HG02885 (cell line): ENCODE measurements at regions not wholly inside any gene's neighbourhood (a gene's known extent, or its start where the extent isn't known, plus 50 kb on each side); places are given as distances from the start of the nearest gene placed in this dataset.
"Not testable (repeated sequence)": the region's sequence is repeated elsewhere in the genome, so short reads cannot be mapped to it uniquely, and the experiment has no call there.

Source experiments
- ATAC-seq: cut with Tn5 transposase; IDR thresholded peaks from one replicate; pipeline ENCODE4 v1.9.1; 2021; ENCODE audit warnings: mild to moderate bottlenecking; ENCODE audit not compliant: unreplicated experiment, poor library complexity

DNA sequence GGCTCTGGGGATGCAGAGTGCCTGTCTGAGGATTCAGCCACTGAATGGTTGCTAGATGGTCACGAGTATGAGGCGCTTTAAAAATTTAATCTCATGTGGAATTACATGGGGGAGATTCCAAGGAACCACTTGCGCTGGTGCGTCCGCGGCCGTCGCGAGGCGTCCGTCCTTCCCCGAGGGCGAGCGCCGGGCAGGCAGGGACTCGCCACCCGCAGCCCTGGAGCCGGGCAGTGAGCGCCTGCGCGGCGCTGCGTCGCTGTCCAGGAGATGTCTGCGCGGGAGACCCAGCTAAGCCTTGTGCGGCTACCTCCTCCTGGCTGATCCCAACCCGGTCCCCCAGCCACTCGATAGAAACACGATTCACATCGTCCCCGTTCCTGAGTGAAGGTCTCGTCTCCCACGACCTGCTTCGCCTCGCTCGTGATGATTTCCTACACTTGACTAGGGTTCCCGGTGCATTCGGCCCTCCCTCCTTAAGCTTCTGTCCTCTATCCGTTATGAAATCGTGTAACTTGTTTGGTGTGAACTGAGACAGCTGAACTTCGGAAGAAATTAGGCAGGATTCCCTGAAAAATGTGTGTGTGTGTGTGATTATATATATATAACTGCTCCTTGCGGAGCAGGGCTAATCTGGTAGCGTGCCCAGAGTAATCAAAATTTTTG is 536.4 kb downstream of the PRIM2 start:
- ATAC-seq, result not testable (repeated sequence)

DNA sequence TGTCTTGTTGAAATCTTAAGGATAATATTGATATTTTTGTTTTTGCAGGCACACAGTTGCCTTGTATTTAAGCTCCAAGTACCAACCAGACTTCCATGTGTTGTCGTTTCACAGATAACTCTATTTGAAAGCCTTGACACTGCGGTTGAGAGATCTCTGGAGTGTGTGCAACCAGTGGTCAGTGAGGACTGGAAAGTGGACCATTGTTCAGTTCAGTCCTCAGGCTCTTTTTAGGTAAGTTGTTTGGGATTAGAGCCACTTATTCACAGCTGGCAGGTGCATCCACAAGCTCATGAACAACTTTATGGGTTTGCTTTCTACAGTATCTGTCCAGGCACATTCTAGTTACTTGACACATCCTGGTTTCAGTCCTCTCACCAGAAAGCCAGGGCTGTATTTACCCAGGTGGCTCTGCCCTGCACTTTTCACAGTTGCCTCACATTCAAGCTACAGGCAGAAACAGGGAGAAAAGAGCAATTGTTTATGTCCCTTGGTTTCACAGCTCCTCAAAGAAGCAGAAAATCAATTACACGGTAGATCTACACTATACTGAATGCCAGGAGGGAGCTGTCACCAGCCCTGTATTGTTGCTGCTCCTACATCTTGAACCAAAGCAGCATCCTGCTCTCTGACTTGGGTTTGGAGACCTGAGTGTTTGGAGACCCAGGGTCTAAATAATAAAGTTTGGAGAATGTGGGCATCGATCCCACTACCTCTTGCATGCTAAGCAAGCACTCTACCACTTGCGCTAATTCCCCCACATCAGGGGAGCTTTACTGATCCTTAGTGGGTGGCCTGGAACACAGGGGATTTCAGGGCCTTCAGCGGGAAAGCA is 543.3 kb downstream of the PRIM2 start:
- not testable (repeated sequence) for ATAC-seq

DNA sequence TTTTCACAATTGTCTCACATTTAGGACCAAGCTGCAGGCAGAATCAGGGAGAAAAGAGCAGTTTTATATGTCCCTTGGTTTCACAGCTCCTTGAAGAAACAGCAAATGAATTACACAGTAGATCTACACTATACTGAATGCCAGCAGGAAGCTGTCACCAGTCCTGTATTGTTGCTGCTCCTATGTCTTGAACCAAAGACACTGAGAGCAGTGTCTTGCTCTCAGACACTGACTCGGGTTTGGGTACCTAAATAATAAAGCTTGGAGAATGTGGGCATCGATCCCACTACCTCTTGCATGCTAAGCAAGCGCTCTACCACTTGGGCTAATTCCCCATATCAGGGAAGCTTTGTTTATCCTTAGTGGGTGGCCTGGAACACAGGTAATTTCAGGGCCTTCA is 552.7 kb downstream of the PRIM2 start:
- ATAC-seq, result not testable (repeated sequence)

GRCh38 chr6:57873424-57873823 is 556.0 kb downstream of the PRIM2 start:
- ATAC-seq, result not testable (repeated sequence)

GRCh38 chr6:57876659-57877058 is 559.2 kb downstream of the PRIM2 start:
- not testable (repeated sequence) for ATAC-seq

- ATAC-seq, result not testable (repeated sequence)
Observed at GRCh38 chr6:57877729-57878128, 560.3 kb downstream of the PRIM2 start.

DNA sequence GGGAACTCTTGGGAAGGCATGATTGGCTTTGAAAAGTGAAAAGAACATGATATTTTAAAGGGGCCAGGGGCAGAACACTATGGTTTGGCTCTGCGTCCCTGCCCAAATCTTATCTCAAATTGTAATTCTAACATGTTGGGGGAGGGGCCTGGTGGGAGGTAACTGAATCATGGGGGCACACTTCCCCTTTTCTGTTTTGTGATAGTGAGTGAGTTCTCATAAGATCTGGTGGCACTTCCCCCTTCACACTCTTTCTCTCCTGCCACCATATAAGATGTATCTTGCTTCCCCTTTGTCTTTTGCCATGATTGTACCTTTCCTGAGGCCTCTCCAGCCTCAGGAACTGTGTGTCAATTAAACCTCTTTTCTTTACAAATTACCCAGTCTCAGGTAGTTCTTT is 561.4 kb downstream of the PRIM2 start:
- not testable (repeated sequence) for ATAC-seq

DNA sequence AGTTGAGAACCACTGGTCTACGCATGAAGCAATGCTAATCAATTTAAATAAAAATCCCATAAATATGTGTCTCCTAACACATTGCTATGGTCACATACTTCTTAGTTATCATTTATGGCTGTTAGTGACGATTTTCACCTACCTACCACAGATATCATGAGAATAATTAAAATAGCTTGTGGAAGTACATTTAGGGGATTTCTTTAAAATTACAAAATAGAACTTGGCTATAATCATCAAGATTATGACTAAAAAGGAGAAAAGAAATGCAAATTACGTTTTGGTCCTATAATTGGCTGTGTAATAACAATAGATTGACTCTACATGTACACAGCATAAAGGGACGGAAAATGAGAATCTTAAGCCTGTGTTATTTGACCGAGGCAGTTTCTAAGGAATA is 581.4 kb downstream of the PRIM2 start:
- peak; percentile 81 for ATAC-seq

DNA sequence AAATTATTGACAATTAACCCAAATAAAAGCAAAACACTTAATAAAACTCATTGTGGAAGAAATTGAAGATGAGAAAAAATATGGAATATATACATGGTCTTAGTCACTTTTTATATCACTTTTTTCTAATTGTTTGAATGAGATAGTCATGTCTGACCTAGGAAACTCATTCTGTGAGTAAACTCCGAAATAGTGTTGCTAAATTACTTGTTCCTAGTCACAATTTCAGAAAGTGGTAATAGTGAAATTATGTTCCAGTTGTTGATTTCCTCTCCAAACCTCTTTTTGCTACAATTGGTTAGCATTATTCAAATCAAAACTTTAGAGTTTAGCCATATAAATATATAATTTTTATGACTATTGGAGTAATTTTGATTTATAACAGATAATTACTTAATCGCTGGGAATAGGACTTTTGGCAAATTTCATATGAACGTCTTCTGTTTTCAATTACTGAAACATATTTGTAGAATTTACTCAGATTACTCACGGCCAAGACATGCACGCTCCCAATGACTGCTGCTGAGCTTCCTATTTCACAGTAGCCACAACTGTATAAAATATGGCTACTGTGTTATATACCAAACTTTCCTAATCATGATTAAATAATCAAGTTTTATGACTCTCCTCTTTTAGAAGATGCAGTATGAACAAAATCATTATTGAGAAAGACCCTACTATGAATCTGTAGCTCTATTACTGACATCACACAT is 583.4 kb downstream of the PRIM2 start:
- ATAC-seq, result peak; percentile 61

GRCh38 chr6:57901445-57901844 is 584.0 kb downstream of the PRIM2 start:
- ATAC-seq, result not testable (repeated sequence)

DNA sequence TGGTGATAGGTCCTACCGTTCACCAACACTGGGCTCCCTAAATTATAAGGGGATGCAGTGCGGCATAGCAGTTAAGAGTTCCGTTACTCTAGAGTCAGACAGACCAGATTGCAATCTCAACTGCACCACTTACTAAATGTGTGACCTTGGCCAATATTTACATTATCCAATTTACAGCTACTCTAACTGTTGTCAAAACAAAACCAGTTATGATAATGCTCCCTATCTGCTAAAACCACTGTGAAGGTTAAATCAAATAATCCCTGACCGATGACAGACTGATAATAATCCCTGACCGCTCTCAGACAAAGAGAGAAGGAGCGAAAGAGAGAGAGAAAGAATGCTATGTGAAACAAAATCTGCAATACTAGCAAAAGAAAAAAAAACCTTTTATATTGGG is 586.9 kb downstream of the PRIM2 start:
- not testable (repeated sequence) for ATAC-seq

DNA sequence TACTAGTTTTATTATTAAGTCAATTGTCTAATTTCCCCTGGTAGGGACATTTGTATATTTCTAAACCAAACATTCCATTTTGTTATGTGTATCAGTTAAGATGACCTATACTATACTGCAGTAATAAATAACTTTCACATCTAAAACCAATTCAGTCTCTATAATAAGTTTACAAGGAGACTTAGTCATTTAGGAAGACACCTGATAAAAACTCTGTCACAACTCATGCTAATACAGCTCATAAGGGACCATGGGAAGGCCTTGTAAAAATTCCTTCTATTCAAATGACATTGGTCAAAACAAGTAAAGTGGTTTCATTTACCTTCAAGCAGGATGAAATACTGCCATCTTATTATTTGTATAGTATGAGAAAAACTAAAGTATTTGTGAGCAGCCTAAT is 597.9 kb downstream of the PRIM2 start:
- peak; percentile 59 for ATAC-seq

GRCh38 chr6:57942966-57943365 is 625.5 kb downstream of the PRIM2 start:
- ATAC-seq, result not testable (repeated sequence)

DNA sequence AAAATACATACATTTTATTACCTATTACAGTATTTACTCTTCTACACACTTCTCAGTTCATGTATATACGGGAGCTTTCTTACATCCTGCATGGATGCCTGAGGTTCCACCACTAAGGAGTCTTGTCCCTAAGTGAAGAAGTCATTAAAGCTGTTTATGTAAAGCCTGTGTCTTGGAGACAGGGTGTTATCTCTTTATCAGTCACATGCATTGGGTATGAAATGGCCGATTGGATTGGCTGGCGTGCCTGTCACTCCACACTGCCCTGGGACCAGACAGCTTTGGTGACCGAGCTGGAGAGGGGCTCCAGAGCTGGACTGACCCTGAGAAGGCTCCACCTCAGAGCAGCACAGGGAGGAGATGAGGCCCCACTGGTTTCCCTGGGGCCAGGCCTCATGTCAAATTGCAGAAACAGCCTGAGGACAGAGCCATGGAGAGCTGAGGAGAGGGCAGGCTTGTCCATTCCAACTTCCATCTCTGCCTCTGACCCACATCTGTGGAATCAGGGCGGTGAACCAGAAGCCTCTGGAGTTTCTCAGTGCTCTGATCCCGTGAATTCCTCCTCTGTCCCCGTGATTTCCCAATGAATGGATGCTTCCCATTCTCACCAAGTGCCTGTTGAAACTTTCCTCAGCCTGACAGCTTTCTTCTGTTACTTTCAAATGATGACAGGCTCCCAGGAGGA is 628.8 kb downstream of the PRIM2 start:
- ATAC-seq, result not testable (repeated sequence)

DNA sequence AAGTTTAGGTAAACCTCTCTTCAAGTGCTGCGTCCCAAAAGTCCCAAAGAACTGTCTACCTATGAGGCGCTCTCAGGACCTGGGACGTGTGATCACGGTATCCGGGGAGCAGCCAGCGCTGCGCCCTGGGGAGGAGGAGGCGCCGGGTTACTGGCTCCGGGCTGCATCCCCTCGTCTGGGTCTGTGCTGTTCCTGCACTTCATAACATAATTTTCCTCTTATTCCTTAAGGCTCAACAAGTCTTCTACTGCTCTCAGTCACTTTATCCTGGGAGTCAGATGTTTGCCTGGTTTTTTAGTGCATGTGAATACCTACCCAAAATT is 629.3 kb downstream of the PRIM2 start:
- ATAC-seq, result not testable (repeated sequence)

DNA sequence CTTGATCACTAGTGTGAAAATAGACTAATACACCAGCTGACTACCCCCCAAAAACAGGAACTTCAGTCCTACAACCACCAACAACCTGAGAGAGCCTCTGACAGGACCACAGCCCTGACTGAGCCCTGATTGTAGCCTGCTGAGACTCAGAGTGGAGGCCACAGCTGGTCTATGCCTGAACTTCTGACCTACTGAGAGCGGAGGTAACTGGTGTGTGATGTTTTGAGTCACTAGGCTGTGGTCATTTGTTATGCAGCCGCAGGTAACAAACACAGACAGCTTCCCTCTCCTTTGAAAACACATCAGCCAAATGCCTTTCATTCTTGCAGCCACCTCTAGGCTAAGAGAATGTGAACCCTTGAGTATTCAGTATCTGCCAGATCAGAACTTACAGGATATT is 631.1 kb downstream of the PRIM2 start:
- not testable (repeated sequence) for ATAC-seq

DNA sequence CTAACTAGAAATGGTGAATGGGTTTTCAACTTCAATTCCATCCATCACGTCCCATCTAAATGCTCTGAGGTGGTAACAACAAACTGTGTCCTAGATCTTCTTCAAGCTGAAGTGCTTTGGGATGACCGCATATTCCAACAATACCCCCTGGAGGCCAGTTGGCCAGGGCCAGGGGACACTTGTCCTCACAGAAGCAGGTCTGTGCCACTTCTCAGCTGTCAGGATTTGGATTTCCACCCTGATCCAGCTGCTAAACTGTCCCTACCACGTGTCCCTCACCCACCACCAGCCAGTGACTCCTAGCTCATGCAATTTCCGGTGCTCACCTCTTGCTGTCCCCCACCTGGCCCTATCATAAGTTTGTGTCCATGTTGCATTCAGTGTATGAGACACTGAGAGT is 633.0 kb downstream of the PRIM2 start:
- not testable (repeated sequence) for ATAC-seq

DNA sequence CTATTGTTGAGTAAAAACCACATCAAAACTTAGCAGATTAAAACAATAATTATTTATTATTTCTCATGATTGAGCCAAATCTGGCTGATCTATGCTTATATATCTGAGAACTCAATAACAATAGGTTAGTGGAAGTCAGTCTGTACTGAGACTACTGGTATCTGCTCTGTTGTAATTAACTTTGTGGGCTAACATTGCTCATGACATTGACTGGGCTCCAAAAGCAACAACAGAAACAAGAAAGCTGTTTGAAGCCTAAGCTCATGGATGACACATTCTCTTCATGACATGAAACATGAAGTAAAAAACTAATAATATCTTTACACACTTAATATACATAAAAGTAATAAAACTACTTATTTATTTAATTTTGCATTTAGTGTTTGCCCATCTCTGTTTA is 649.3 kb downstream of the PRIM2 start:
- ATAC-seq, result not testable (repeated sequence)

- ATAC-seq, result not testable (repeated sequence)
Observed at GRCh38 chr6:57971956-57972355, 654.5 kb downstream of the PRIM2 start.

GRCh38 chr6:57974653-57975052 is 657.2 kb downstream of the PRIM2 start:
- ATAC-seq, result no peak
